SK-N-SH (cell line): ENCODE measurements at regions not wholly inside any gene's neighbourhood (a gene's known extent, or its start where the extent isn't known, plus 50 kb on each side); places are given as distances from the start of the nearest gene placed in this dataset.
A peak's percentile ranks its signal among the peaks of the same experiment; 100 is the strongest.

Experiments
- CTCF ChIA-PET: fragments of 300-600, 350-600 bp; formaldehyde crosslinking; extraction: SDS; loops from one replicate; lab custom pipeline; 2021; lab: Yijun Ruan, JAX
- POLR2A ChIA-PET: fragments of 350-600 bp; sonication (Branson Sonifier 250); formaldehyde crosslinking; extraction: SDS; loops from one replicate; lab custom pipeline; 2020; ENCODE audit warnings: antibody characterized with exemption, inconsistent platforms; lab: Yijun Ruan, JAX
- DNase-seq: peaks from one replicate; pipeline ENCODE4 v3.0.0; 2012
- H2AFZ ChIP-seq: fragments of 200-600 bp; sonication (generic); 2 replicates; pipeline ENCODE4 v1.8.1; 2016; ENCODE audit warnings: antibody characterized with exemption, mild to moderate bottlenecking, low read depth
- H3F3A ChIP-seq: fragments of 200-600 bp; sonication (generic); replicated peaks from 2 replicates; pipeline ENCODE3; 2016; ENCODE audit warnings: antibody characterized with exemption, mild to moderate bottlenecking; ENCODE audit not compliant: insufficient read depth
- H3K27ac ChIP-seq, 2 experiments: fragments of 200-500 bp in 1 of 2; fragments of 200-600 bp in 1 of 2; sonication (Bioruptor generic) in 1 of 2; sonication (generic), shearing (Covaris generic) in 1 of 2; 2 replicates each; pipeline versions ENCODE4 v1.5.1 to v1.6.1; 2014 to 2016; ENCODE audit warnings: low read depth in 2 of 2, inconsistent platforms in 1 of 2, low read length in 1 of 2, mild to moderate bottlenecking in 1 of 2, mixed read lengths in 1 of 2
- H3K27me3 ChIP-seq: fragments of 200-600 bp; sonication (generic), shearing (Covaris generic); 2 replicates; pipeline ENCODE4 v1.6.1; 2016; ENCODE audit warnings: mixed run types; ENCODE audit not compliant: insufficient read depth
- H3K36me3 ChIP-seq, 2 experiments: fragments of 200-500 bp in 1 of 2; fragments of 200-600 bp in 1 of 2; sonication (Bioruptor generic) in 1 of 2; sonication (generic) in 1 of 2; replicated peaks in 1 of 2; 2 replicates each; pipeline versions ENCODE3 to v1.5.1; 2014 to 2016; ENCODE audit warnings: low read length in 1 of 2, mild to moderate bottlenecking in 1 of 2; ENCODE audit not compliant: insufficient read depth in 2 of 2, control insufficient read depth in 1 of 2
- H3K4me1 ChIP-seq, 2 experiments: fragments of 200-500 bp in 1 of 2; fragments of 200-600 bp in 1 of 2; sonication (Bioruptor generic) in 1 of 2; sonication (generic), shearing (Covaris generic) in 1 of 2; 2 replicates each; pipeline versions ENCODE4 v1.5.1 to v1.6.1; 2014 to 2016; ENCODE audit warnings: low read depth in 1 of 2, low read length in 1 of 2, mixed run types in 1 of 2; ENCODE audit not compliant: insufficient read depth in 2 of 2, control insufficient read depth in 1 of 2
- H3K4me2 ChIP-seq: fragments of 200-600 bp; sonication (generic), shearing (Covaris generic); 2 replicates; pipeline ENCODE4 v1.6.1; 2017; ENCODE audit warnings: mixed run types
- H3K4me3 ChIP-seq, 2 experiments: fragments of 200-500 bp in 1 of 2; fragments of 200-600 bp in 1 of 2; sonication (Bioruptor generic) in 1 of 2; sonication (generic), shearing (Covaris generic) in 1 of 2; 2 replicates each; pipeline versions ENCODE4 v1.5.1 to v1.8.1; 2014 to 2016; ENCODE audit warnings: low read depth in 2 of 2, inconsistent platforms in 1 of 2, low read length in 1 of 2, mild to moderate bottlenecking in 1 of 2, mixed read lengths in 1 of 2, moderate library complexity in 1 of 2
- H3K79me2 ChIP-seq: fragments of 200-600 bp; sonication (generic); 2 replicates; pipeline ENCODE4 v1.8.1; 2017; ENCODE audit warnings: mild to moderate bottlenecking; ENCODE audit not compliant: insufficient read depth
- H3K9ac ChIP-seq: fragments of 200-600 bp; sonication (generic); 2 replicates; pipeline ENCODE4 v1.6.1; 2017; ENCODE audit warnings: mixed run types
- H3K9me2 ChIP-seq: fragments of 200-600 bp; sonication (generic); 2 replicates; pipeline ENCODE4 v1.6.1; 2017; ENCODE audit warnings: mixed run types
- H3K9me3 ChIP-seq: fragments of 200-600 bp; sonication (generic); 2 replicates; pipeline ENCODE4 v1.6.1; 2017; ENCODE audit warnings: mixed run types, mild to moderate bottlenecking, moderate library complexity
- H4K20me1 ChIP-seq: fragments of 200-600 bp; sonication (generic); 2 replicates; pipeline ENCODE4 v1.6.1; 2017; ENCODE audit warnings: mild to moderate bottlenecking, mixed run types; ENCODE audit not compliant: insufficient read depth
- CHD2 ChIP-seq: fragments of 150-350 bp; IDR thresholded peaks from 2 replicates; pipeline ENCODE4 v1.6.1; 2018; ENCODE audit warnings: low read length; ENCODE audit not compliant: partially characterized antibody
- EZH2phosphoT487 ChIP-seq: fragments of 200-600 bp; sonication (generic); IDR thresholded peaks from 2 replicates; pipeline ENCODE4 v1.6.1; 2017; ENCODE audit warnings: low read depth, mixed run types, mild to moderate bottlenecking, antibody characterized with exemption, moderate library complexity, borderline replicate concordance
- FOSL2 ChIP-seq: IDR thresholded peaks from 2 replicates; pipeline ENCODE4 v1.4.0; 2012; ENCODE audit warnings: low read depth, mild to moderate bottlenecking, moderate library complexity, borderline replicate concordance
- FOXJ3 ChIP-seq: sonication (generic); formaldehyde crosslinking; IDR thresholded peaks from 2 replicates; pipeline ENCODE4 v1.5.1; 2020; ENCODE audit warnings: mild to moderate bottlenecking, missing genetic modification reagents
- MEF2A ChIP-seq: IDR thresholded peaks from 2 replicates; pipeline ENCODE4 v1.4.0; 2012; ENCODE audit warnings: low read depth, borderline replicate concordance
- RAD21 ChIP-seq: IDR thresholded peaks from 2 replicates; pipeline ENCODE4 v1.6.1; 2012; ENCODE audit warnings: mild to moderate bottlenecking, low read length
- RCOR1 ChIP-seq: fragments of 150-350 bp; IDR thresholded peaks from 2 replicates; pipeline ENCODE4 v1.6.1; 2017; ENCODE audit warnings: antibody characterized with exemption, low read length
- RFX5 ChIP-seq: IDR thresholded peaks from 2 replicates; pipeline ENCODE4 v1.6.1; 2012; ENCODE audit warnings: mild to moderate bottlenecking, improper control_type of control experiment, low read length
- SIN3A ChIP-seq: IDR thresholded peaks from 2 replicates; pipeline ENCODE4 v1.6.1; 2012; ENCODE audit warnings: low read depth, mild to moderate bottlenecking, low read length, moderate library complexity, borderline replicate concordance
- TCF12 ChIP-seq: IDR thresholded peaks from 2 replicates; pipeline ENCODE4 v1.4.0; 2012
- WGBS: methylation state at CpG from one replicate; pipeline ENCODE4 v1.1.6; 2017; ENCODE audit warnings: low lambda C conversion rate; 5-methylcytosine and 5-hydroxymethylcytosine counted together
- TF ChIP-seq, protein P1 (sequence below): fragments of 150-350 bp; IDR thresholded peaks from 2 replicates; pipeline ENCODE4 v1.6.1; 2016; ENCODE audit warnings: mild to moderate bottlenecking, low read depth, low read length
- TF ChIP-seq, protein P2 (sequence below): IDR thresholded peaks from 2 replicates; pipeline ENCODE4 v1.4.0; 2012; ENCODE audit warnings: low read depth, borderline replicate concordance
- TF ChIP-seq, protein P3 (sequence below): IDR thresholded peaks from 2 replicates; pipeline ENCODE4 v1.4.0; 2012; ENCODE audit warnings: low read depth
- TF ChIP-seq, protein P4 (sequence below): fragments of 150-350 bp; IDR thresholded peaks from 2 replicates; pipeline ENCODE4 v1.6.1; 2017; ENCODE audit warnings: antibody characterized with exemption, low read length, low read depth, borderline replicate concordance
- TF ChIP-seq, protein P5 (sequence below): IDR thresholded peaks from 2 replicates; pipeline ENCODE4 v1.4.0; 2012; ENCODE audit warnings: low read depth, borderline replicate concordance

DNA sequence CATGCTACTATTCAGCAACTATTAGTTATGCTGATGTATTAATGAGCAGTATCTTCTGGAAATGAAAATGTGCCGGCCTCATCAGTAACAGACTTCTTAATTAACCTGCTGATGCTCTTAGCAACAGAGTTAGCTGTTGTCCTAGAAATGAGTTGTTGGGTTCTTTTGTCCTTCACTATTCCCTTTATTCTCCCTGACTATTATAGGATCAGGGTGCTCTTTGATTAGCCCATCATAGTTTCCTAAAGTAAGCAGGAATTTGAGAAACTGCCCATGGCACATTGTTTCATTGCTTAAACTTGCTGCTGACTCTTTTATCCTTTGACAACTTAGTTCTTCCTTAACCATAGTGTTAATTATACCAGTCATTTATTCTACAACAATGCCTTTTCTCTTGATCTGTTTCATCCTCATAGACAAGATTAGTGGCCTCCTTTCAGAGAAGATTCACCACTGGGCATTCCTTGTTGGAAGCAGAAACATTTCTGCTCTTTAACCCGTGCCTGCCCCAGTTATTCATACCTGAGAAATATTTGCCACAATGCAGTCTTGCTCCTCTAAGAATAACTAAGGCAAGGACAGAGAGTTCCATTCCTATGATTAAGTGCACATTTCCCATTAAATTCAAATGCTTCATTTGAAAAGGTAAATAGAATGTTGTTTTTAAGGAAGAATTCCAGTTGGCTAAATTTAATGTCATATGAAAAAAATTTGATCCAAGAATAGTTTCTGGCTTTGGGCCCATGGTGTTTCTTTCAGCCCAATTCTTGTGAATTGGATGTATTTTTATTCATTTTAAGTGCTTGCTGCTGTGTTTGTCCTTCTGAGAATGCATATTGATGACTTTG, 573.3 kb upstream of the TBL1XR1 start (continued):
- TF ChIP-seq, protein P1, sequence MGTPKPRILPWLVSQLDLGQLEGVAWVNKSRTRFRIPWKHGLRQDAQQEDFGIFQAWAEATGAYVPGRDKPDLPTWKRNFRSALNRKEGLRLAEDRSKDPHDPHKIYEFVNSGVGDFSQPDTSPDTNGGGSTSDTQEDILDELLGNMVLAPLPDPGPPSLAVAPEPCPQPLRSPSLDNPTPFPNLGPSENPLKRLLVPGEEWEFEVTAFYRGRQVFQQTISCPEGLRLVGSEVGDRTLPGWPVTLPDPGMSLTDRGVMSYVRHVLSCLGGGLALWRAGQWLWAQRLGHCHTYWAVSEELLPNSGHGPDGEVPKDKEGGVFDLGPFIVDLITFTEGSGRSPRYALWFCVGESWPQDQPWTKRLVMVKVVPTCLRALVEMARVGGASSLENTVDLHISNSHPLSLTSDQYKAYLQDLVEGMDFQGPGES, result no peak
- TF ChIP-seq RCOR1, result no peak
- peak; percentile 73 for TF ChIP-seq TCF12
- TF ChIP-seq RFX5, result no peak
- TF ChIP-seq, protein P2, sequence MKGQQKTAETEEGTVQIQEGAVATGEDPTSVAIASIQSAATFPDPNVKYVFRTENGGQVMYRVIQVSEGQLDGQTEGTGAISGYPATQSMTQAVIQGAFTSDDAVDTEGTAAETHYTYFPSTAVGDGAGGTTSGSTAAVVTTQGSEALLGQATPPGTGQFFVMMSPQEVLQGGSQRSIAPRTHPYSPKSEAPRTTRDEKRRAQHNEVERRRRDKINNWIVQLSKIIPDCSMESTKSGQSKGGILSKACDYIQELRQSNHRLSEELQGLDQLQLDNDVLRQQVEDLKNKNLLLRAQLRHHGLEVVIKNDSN, result no peak
- TF ChIP-seq SIN3A, result no peak
- TF ChIP-seq CHD2, result no peak
- peak; percentile 90 for TF ChIP-seq MEF2A
- no peak for TF ChIP-seq RAD21
- TF ChIP-seq FOSL2, result peak; percentile 59
- no peak for TF ChIP-seq FOXJ3 (CRISPR knock-in tag)
- TF ChIP-seq, protein P3, sequence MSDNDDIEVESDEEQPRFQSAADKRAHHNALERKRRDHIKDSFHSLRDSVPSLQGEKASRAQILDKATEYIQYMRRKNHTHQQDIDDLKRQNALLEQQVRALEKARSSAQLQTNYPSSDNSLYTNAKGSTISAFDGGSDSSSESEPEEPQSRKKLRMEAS, result no peak

DNA sequence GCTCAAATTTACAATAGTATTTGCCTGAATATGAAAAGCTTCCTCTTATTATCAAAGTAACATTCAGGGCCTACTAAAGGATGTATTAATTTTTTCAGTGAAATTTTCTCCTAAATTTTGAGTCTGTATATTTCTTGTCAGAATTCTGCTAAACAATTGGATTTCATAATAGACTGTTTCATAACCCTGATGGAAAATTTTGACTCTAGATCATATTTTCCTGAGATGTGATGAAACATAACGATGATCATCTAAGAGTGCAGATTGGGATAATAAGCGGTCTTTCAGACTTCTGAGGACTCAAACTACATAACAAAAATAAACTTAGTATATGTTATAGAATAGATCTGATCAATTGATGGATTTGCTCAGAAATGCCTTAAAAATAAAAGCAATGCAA, 574.5 kb upstream of the TBL1XR1 start:
- no peaks in the 10 kb centered on the region for H3K36me3 ChIP-seq
- H3K9ac ChIP-seq, result no peak overlapping the region
- H3K9me3 ChIP-seq, result no peaks in the 10 kb centered on the region
- WGBS, result 91% methylated on average over 2 of the region's 2 CpGs
- CTCF ChIA-PET, result no interaction called here
- H3F3A ChIP-seq, result peaks cover 9% of the 10 kb centered on the region
- H3K4me2 ChIP-seq, result no peak overlapping the region
- H3K9me2 ChIP-seq, result no peaks in the 10 kb centered on the region
- POLR2A ChIA-PET, result no interaction called here
- no peaks in the 10 kb centered on the region for H3K79me2 ChIP-seq
- no peak for DNase-seq
- no peaks in the 10 kb centered on the region for H3K27me3 ChIP-seq
- no peak overlapping the region for H3K4me3 ChIP-seq
- H3K4me1 ChIP-seq, result peaks cover 3 to 9% of the 10 kb centered on the region in 2 experiments; a peak in 3 of 4 replicates
- no peak overlapping the region; a peak in 1 of 4 replicates for H3K27ac ChIP-seq
- TF ChIP-seq, protein P4, sequence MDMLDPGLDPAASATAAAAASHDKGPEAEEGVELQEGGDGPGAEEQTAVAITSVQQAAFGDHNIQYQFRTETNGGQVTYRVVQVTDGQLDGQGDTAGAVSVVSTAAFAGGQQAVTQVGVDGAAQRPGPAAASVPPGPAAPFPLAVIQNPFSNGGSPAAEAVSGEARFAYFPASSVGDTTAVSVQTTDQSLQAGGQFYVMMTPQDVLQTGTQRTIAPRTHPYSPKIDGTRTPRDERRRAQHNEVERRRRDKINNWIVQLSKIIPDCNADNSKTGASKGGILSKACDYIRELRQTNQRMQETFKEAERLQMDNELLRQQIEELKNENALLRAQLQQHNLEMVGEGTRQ, result no peak
- TF ChIP-seq, protein P5, sequence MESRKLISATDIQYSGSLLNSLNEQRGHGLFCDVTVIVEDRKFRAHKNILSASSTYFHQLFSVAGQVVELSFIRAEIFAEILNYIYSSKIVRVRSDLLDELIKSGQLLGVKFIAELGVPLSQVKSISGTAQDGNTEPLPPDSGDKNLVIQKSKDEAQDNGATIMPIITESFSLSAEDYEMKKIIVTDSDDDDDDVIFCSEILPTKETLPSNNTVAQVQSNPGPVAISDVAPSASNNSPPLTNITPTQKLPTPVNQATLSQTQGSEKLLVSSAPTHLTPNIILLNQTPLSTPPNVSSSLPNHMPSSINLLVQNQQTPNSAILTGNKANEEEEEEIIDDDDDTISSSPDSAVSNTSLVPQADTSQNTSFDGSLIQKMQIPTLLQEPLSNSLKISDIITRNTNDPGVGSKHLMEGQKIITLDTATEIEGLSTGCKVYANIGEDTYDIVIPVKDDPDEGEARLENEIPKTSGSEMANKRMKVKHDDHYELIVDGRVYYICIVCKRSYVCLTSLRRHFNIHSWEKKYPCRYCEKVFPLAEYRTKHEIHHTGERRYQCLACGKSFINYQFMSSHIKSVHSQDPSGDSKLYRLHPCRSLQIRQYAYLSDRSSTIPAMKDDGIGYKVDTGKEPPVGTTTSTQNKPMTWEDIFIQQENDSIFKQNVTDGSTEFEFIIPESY, result no peak
- TF ChIP-seq EZH2phosphoT487, result no peak
- no peak for TF ChIP-seq RFX5
- TF ChIP-seq RAD21, result no peak
- no peak overlapping the region for H2AFZ ChIP-seq
- H4K20me1 ChIP-seq, result no peaks in the 10 kb centered on the region
